HG02759 (cell line): ENCODE measurements at regions not wholly inside any gene's neighbourhood (a gene's known extent, or its start where the extent isn't known, plus 50 kb on each side); places are given as distances from the start of the nearest gene placed in this dataset.
"Not testable (repeated sequence)": the region's sequence is repeated elsewhere in the genome, so short reads cannot be mapped to it uniquely, and the experiment has no call there.

Source experiments
- ATAC-seq: cut with Tn5 transposase; IDR thresholded peaks from one replicate; pipeline ENCODE4 v1.9.1; 2021; ENCODE audit warnings: mild to moderate bottlenecking, moderate library complexity; ENCODE audit not compliant: unreplicated experiment

GRCh38 chr1:146729642-146730344 lies 208.3 kb upstream of the NBPF12 start:
- not testable (repeated sequence) for ATAC-seq

- ATAC-seq, result not testable (repeated sequence)
These were observed 223.1 kb upstream of the NBPF12 start for GRCh38 chr1:146715054-146715453.

GRCh38 chr1:146710838-146711521 lies 227.1 kb upstream of the NBPF12 start:
- not testable (repeated sequence) for ATAC-seq

GRCh38 chr1:146709302-146709701 lies 228.8 kb upstream of the NBPF12 start:
- not testable (repeated sequence) for ATAC-seq

GRCh38 chr1:146704162-146704724 lies 233.9 kb upstream of the NBPF12 start:
- not testable (repeated sequence) for ATAC-seq

- ATAC-seq, result not testable (repeated sequence)
These were observed 236.8 kb upstream of the NBPF12 start for GRCh38 chr1:146701320-146701719.

GRCh38 chr1:146695388-146695787 lies 242.7 kb upstream of the NBPF12 start:
- not testable (repeated sequence) for ATAC-seq

- not testable (repeated sequence) for ATAC-seq
These were observed 246.3 kb upstream of the NBPF12 start for GRCh38 chr1:146691798-146692197.

GRCh38 chr1:146688893-146689292 lies 249.2 kb upstream of the NBPF12 start:
- not testable (repeated sequence) for ATAC-seq

- not testable (repeated sequence) for ATAC-seq
These were observed 251.3 kb upstream of the NBPF12 start for GRCh38 chr1:146686777-146687366.

- not testable (repeated sequence) for ATAC-seq
These were observed 255.0 kb upstream of the NBPF12 start for GRCh38 chr1:146683126-146683429.

- not testable (repeated sequence) for ATAC-seq
These were observed 255.6 kb upstream of the NBPF12 start for GRCh38 chr1:146682227-146683125.

GRCh38 chr1:146673729-146674299 lies 264.3 kb upstream of the NBPF12 start:
- not testable (repeated sequence) for ATAC-seq

- ATAC-seq, result not testable (repeated sequence)
These were observed 265.5 kb upstream of the NBPF12 start for GRCh38 chr1:146672608-146673007.

GRCh38 chr1:146671588-146671987 lies 266.5 kb upstream of the NBPF12 start:
- not testable (repeated sequence) for ATAC-seq

- not testable (repeated sequence) for ATAC-seq
These were observed 267.1 kb upstream of the NBPF12 start for GRCh38 chr1:146670832-146671566.

GRCh38 chr1:146666275-146666674 lies 271.8 kb upstream of the NBPF12 start:
- not testable (repeated sequence) for ATAC-seq

GRCh38 chr1:146660242-146660641 lies 277.9 kb upstream of the NBPF12 start:
- ATAC-seq, result not testable (repeated sequence)

GRCh38 chr1:146656356-146657060 lies 281.6 kb upstream of the NBPF12 start:
- ATAC-seq, result not testable (repeated sequence)
